EH (cell line): ENCODE measurements at regions not wholly inside any gene's neighbourhood (a gene's known extent, or its start where the extent isn't known, plus 50 kb on each side); places are given as distances from the start of the nearest gene placed in this dataset.

Experiments
- DNase-seq: peaks from one replicate; pipeline ENCODE4 v3.0.0-alpha.2; 2015; ENCODE audit warnings: low read depth

- DNase-seq, result no peak
Observed at GRCh38 chr18:43482136-43482535, 204.8 kb upstream of the SYT4 start.

- DNase-seq, result no peak
Observed at GRCh38 chr18:43482600-43482999, 205.3 kb upstream of the SYT4 start.

- DNase-seq, result no peak
Observed at GRCh38 chr18:43484710-43485109, 207.4 kb upstream of the SYT4 start.

- no peak for DNase-seq
Observed at GRCh38 chr18:43485545-43485963, 208.3 kb upstream of the SYT4 start.

GRCh38 chr18:43486462-43486861 is 209.2 kb upstream of the SYT4 start:
- DNase-seq, result no peak

- no peak for DNase-seq
Observed at GRCh38 chr18:43501099-43501498, 223.8 kb upstream of the SYT4 start.

- no peak for DNase-seq
Observed at GRCh38 chr18:43506935-43507334, 229.6 kb upstream of the SYT4 start.

- DNase-seq, result no peak
Observed at GRCh38 chr18:43507842-43508481, 230.7 kb upstream of the SYT4 start.

GRCh38 chr18:43514747-43515146 is 237.5 kb upstream of the SYT4 start:
- DNase-seq, result no peak

- no peak for DNase-seq
Observed at GRCh38 chr18:43515481-43515880, 238.2 kb upstream of the SYT4 start.

- DNase-seq, result no peak
Observed at GRCh38 chr18:43524260-43524659, 247.0 kb upstream of the SYT4 start.

GRCh38 chr18:43525169-43525568 is 247.9 kb upstream of the SYT4 start:
- DNase-seq, result no peak

- DNase-seq, result no peak
Observed at GRCh38 chr18:43526426-43527145, 249.3 kb upstream of the SYT4 start.

- DNase-seq, result no peak
Observed at GRCh38 chr18:43531438-43531837, 254.1 kb upstream of the SYT4 start.

- DNase-seq, result no peak
Observed at GRCh38 chr18:43533371-43533770, 256.1 kb upstream of the SYT4 start.

- no peak for DNase-seq
Observed at GRCh38 chr18:43534511-43534910, 257.2 kb upstream of the SYT4 start.

GRCh38 chr18:43539862-43540261 is 262.6 kb upstream of the SYT4 start:
- DNase-seq, result no peak

- DNase-seq, result no peak
Observed at GRCh38 chr18:43542016-43542415, 264.7 kb upstream of the SYT4 start.

- no peak for DNase-seq
Observed at GRCh38 chr18:43543236-43543635, 265.9 kb upstream of the SYT4 start.

GRCh38 chr18:43547456-43547855 is 270.2 kb upstream of the SYT4 start:
- no peak for DNase-seq

- DNase-seq, result no peak
Observed at GRCh38 chr18:43559507-43559906, 282.2 kb upstream of the SYT4 start.

- DNase-seq, result peak; percentile 28
Observed at GRCh38 chr18:43563780-43564179, 286.5 kb upstream of the SYT4 start.

GRCh38 chr18:43570593-43570992 is 293.3 kb upstream of the SYT4 start:
- DNase-seq, result no peak
